ENCODE measurements at regions not wholly inside any gene's neighbourhood (a gene's known extent, or its start where the extent isn't known, plus 50 kb on each side); places are given as distances from the start of the nearest gene placed in this dataset.
"Not testable (repeated sequence)": the region's sequence is repeated elsewhere in the genome, so short reads cannot be mapped to it uniquely, and the experiment has no call there.

- H3K9me3 ChIP-seq = no peaks in the 10 kb centered on the region
- TF ChIP-seq, protein P1, sequence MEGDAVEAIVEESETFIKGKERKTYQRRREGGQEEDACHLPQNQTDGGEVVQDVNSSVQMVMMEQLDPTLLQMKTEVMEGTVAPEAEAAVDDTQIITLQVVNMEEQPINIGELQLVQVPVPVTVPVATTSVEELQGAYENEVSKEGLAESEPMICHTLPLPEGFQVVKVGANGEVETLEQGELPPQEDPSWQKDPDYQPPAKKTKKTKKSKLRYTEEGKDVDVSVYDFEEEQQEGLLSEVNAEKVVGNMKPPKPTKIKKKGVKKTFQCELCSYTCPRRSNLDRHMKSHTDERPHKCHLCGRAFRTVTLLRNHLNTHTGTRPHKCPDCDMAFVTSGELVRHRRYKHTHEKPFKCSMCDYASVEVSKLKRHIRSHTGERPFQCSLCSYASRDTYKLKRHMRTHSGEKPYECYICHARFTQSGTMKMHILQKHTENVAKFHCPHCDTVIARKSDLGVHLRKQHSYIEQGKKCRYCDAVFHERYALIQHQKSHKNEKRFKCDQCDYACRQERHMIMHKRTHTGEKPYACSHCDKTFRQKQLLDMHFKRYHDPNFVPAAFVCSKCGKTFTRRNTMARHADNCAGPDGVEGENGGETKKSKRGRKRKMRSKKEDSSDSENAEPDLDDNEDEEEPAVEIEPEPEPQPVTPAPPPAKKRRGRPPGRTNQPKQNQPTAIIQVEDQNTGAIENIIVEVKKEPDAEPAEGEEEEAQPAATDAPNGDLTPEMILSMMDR (IDR thresholded peaks at IDR 0.05) = no peak
- H3K4me3 ChIP-seq = no peak overlapping the region
- no peak for DNase-seq
- no peaks in the 10 kb centered on the region for H3K27me3 ChIP-seq
- intact Hi-C loops (cut with DNase I) = no loop called here
- no peak overlapping the region for H3K27ac ChIP-seq
- H3K36me3 ChIP-seq = no peaks in the 10 kb centered on the region
- H3K4me1 ChIP-seq (ENCODE audit: insufficient read depth) = no peaks in the 10 kb centered on the region
Observed at GRCh38 chr4:134072137-134072536, 129.5 kb downstream of the PABPC4L start.

- no peak for DNase-seq
- Histone ChIP-seq H3K4me3 (no peak overlapping the region), H3K4me1 (ENCODE audit: insufficient read depth) (no peaks in the 10 kb centered on the region), H3K27ac (no peak overlapping the region), H3K9me3 (no peaks in the 10 kb centered on the region), H3K36me3 (no peaks in the 10 kb centered on the region), H3K27me3 (no peaks in the 10 kb centered on the region)
- intact Hi-C loops (cut with DNase I) = no loop called here
- TF ChIP-seq POLR2A (IDR thresholded peaks at IDR 0.05) (no peak), EP300 (IDR thresholded peaks at IDR 0.05) (no peak)
- TF ChIP-seq, protein P1 (IDR thresholded peaks at IDR 0.05) = no peak
- 94 to 98% (median 98%) methylated on average over 6 of the region's 6 CpGs for WGBS, 3 donors
Observed at GRCh38 chr4:134070174-134070573, 131.4 kb downstream of the PABPC4L start.

DNA sequence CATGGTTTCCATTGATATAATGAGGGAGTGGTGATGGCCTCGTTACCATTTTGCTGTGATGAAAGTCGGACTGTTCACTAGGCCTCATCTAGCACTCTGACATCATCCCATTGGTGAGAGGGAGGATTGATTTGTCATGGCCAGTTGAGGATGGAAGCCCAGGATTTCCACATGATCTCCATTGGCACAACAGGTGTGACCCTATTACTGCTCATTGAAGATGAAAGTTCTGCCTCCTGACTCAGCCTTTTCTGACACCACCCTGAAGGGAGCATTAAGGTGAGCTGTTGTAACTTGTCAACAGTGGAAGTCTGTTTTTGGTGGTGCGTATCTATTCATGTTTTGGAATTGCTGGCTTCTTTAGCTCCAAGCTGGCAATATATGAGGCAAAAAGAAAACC is 144.2 kb downstream of the PABPC4L start:
- TF ChIP-seq, protein P1 (IDR thresholded peaks at IDR 0.05) = no peak
- no peak for TF ChIP-seq POLR2A (IDR thresholded peaks at IDR 0.05)
- TF ChIP-seq EP300 (IDR thresholded peaks at IDR 0.05) = no peak
- Histone ChIP-seq H3K27me3 (no peaks in the 10 kb centered on the region), H3K4me1 (ENCODE audit: insufficient read depth) (no peaks in the 10 kb centered on the region), H3K4me3 (no peak overlapping the region), H3K36me3 (no peaks in the 10 kb centered on the region), H3K9me3 (no peaks in the 10 kb centered on the region), H3K27ac (no peak overlapping the region)
- 92 to 97% (median 92%) methylated on average over 3 of the region's 3 CpGs for WGBS, 3 donors
- no peak for DNase-seq
- intact Hi-C loops (cut with DNase I) = no loop called here

GRCh38 chr4:134046221-134046620 is 155.4 kb downstream of the PABPC4L start:
- H3K27ac ChIP-seq; H3K9me3 ChIP-seq; H3K4me1 ChIP-seq (ENCODE audit: insufficient read depth); H3K27me3 ChIP-seq; H3K4me3 ChIP-seq; DNase-seq; intact Hi-C loops (cut with DNase I); H3K36me3 ChIP-seq: not testable (repeated sequence)
- WGBS, 3 donors = 90 to 98% (median 94%) methylated on average over 6 of the region's 6 CpGs

- WGBS, 3 donors = 88 to 92% (median 89%) methylated on average over 3 of the region's 3 CpGs
- no peaks in the 10 kb centered on the region for H3K36me3 ChIP-seq
- no peaks in the 10 kb centered on the region for H3K27me3 ChIP-seq
- intact Hi-C loops (cut with DNase I) = no loop called here
- DNase-seq = no peak
- H3K4me3 ChIP-seq = no peak overlapping the region
- H3K4me1 ChIP-seq (ENCODE audit: insufficient read depth) = no peaks in the 10 kb centered on the region
- H3K9me3 ChIP-seq = no peaks in the 10 kb centered on the region
- H3K27ac ChIP-seq = no peak overlapping the region
- TF ChIP-seq EP300 (IDR thresholded peaks at IDR 0.05) (no peak), POLR2A (IDR thresholded peaks at IDR 0.05) (no peak)
- TF ChIP-seq, protein P1 (IDR thresholded peaks at IDR 0.05) = no peak
Observed at GRCh38 chr4:134045411-134045810, 156.2 kb downstream of the PABPC4L start.

All from ovary (tissue), 7 donors.